ENCODE measurements at regions not wholly inside any gene's neighbourhood (a gene's known extent, or its start where the extent isn't known, plus 50 kb on each side); places are given as distances from the start of the nearest gene placed in this dataset.

GRCh38 chr10:126808103-126808502, 97.1 kb upstream of the DOCK1 start:
- no peak overlapping the region for H3K27ac ChIP-seq
- no peaks in the 10 kb centered on the region for H3K36me3 ChIP-seq
- no peaks in the 10 kb centered on the region for H3K4me1 ChIP-seq
- no peak overlapping the region for H3K4me3 ChIP-seq
- no peak for TF ChIP-seq POLR2AphosphoS5 (IDR thresholded peaks at IDR 0.05)
- TF ChIP-seq CTCF (IDR thresholded peaks at IDR 0.05), result no peak
- TF ChIP-seq POLR2A (IDR thresholded peaks at IDR 0.05), result no peak
- no peak for TF ChIP-seq EP300 (IDR thresholded peaks at IDR 0.05)
- intact Hi-C loops (cut with DNase I; ENCODE audit: low total_unique reads), result no loop called here
- H3K27me3 ChIP-seq, result no peaks in the 10 kb centered on the region
- WGBS, 5 donors, result 27 to 64% (median 53%) methylated on average over 2 of the region's 2 CpGs
- no peak for DNase-seq
- H3K9me3 ChIP-seq, result peaks cover 0 to 18% (median 2%) of the 10 kb centered on the region in 4 donors

- DNase-seq, result no peak
- no peaks in the 10 kb centered on the region for H3K4me1 ChIP-seq
- WGBS, 5 donors, result 89 to 96% (median 90%) methylated on average over 5 to 6 of the region's 6 CpGs
Observed at GRCh38 chr10:126813432-126813831, 91.8 kb upstream of the DOCK1 start.

GRCh38 chr10:126833542-126833941, 71.7 kb upstream of the DOCK1 start:
- Histone ChIP-seq H3K4me1 (peaks cover 0 to 6% (median 3%) of the 10 kb centered on the region in 4 donors), H3K27me3 (no peaks in the 10 kb centered on the region), H3K36me3 (no peaks in the 10 kb centered on the region), H3K27ac (no peak overlapping the region), H3K9me3 (peaks cover 0 to 2% (median 0%) of the 10 kb centered on the region in 4 donors), H3K4me3 (no peak overlapping the region)
- intact Hi-C loops (cut with DNase I; ENCODE audit: low total_unique reads), result no loop called here
- TF ChIP-seq POLR2AphosphoS5 (IDR thresholded peaks at IDR 0.05) (no peak), EP300 (IDR thresholded peaks at IDR 0.05) (no peak), CTCF (IDR thresholded peaks at IDR 0.05) (no peak), POLR2A (IDR thresholded peaks at IDR 0.05) (no peak)
- DNase-seq, result no peak
- WGBS, 5 donors, result 65 to 79% (median 68%) methylated on average over 5 of the region's 5 CpGs

More at GRCh38 chr10:126813432-126813831, 91.8 kb upstream of the DOCK1 start:
- no peak overlapping the region for H3K4me3 ChIP-seq
- peaks cover 0 to 7% (median 0%) of the 10 kb centered on the region in 3 donors for H3K27me3 ChIP-seq
- intact Hi-C loops (cut with DNase I; ENCODE audit: low total_unique reads), result no loop called here
- TF ChIP-seq EP300 (IDR thresholded peaks at IDR 0.05) (no peak), POLR2AphosphoS5 (IDR thresholded peaks at IDR 0.05) (no peak), POLR2A (IDR thresholded peaks at IDR 0.05) (no peak), CTCF (IDR thresholded peaks at IDR 0.05) (no peak)
- no peaks in the 10 kb centered on the region for H3K36me3 ChIP-seq
- H3K27ac ChIP-seq, result no peak overlapping the region
- H3K9me3 ChIP-seq, result peaks cover 0 to 18% (median 2%) of the 10 kb centered on the region in 4 donors

- H3K27me3 ChIP-seq, result no peaks in the 10 kb centered on the region
- no peak overlapping the region for H3K27ac ChIP-seq
- DNase-seq, result no peak
- H3K9me3 ChIP-seq, result no peaks in the 10 kb centered on the region
- H3K4me1 ChIP-seq, result peaks cover 0 to 18% (median 6%) of the 10 kb centered on the region in 4 donors
- H3K36me3 ChIP-seq, result no peaks in the 10 kb centered on the region
- intact Hi-C loops (cut with DNase I; ENCODE audit: low total_unique reads), result no loop called here
- H3K4me3 ChIP-seq, result no peak overlapping the region
- WGBS, 5 donors, result 84 to 88% (median 87%) methylated on average over 3 to 4 of the region's 4 CpGs; no CpG with 5 or more reads in 1 of the 5 donors
- TF ChIP-seq POLR2A (IDR thresholded peaks at IDR 0.05) (no peak), EP300 (IDR thresholded peaks at IDR 0.05) (no peak), CTCF (IDR thresholded peaks at IDR 0.05) (no peak), POLR2AphosphoS5 (IDR thresholded peaks at IDR 0.05) (no peak)
Observed at GRCh38 chr10:126836009-126836408, 69.2 kb upstream of the DOCK1 start.
